Activated naive CD4-positive, alpha-beta T cell treated with anti-CD3 and anti-CD28 coated beads, Interleukin-2, amount 50 U/mL, for 72 hours (primary cell): ENCODE measurements at regions not wholly inside any gene's neighbourhood (a gene's known extent, or its start where the extent isn't known, plus 50 kb on each side); places are given as distances from the start of the nearest gene placed in this dataset.

ENCODE experiments used
- ATAC-seq, 2 donors: fragments of 150-1000 bp; cut with Tn5 transposase; 2 replicates each; pipeline ENCODE4 v1.10.0; 2021; ENCODE audit warnings: mild to moderate bottlenecking in 2 of 2, moderate library complexity in 2 of 2
- DNase-seq, 2 donors: peaks; one replicate each; pipeline ENCODE4 v3.0.0; 2021 to 2022; ENCODE audit warnings: low spot score in 2 of 2
- H3K27ac Mint-ChIP-seq, 2 donors: one replicate each; pipeline ENCODE4 v1.8.0; 2022; ENCODE audit warnings: mild to moderate bottlenecking in 2 of 2, mixed read lengths in 2 of 2
- H3K36me3 Mint-ChIP-seq, 2 donors: one replicate each; pipeline ENCODE4 v1.8.0; 2022; ENCODE audit warnings: mixed read lengths in 2 of 2
- H3K9me3 Mint-ChIP-seq, 2 donors: one replicate each; pipeline ENCODE4 v1.8.0; 2022; ENCODE audit warnings: mixed read lengths in 2 of 2

DNA sequence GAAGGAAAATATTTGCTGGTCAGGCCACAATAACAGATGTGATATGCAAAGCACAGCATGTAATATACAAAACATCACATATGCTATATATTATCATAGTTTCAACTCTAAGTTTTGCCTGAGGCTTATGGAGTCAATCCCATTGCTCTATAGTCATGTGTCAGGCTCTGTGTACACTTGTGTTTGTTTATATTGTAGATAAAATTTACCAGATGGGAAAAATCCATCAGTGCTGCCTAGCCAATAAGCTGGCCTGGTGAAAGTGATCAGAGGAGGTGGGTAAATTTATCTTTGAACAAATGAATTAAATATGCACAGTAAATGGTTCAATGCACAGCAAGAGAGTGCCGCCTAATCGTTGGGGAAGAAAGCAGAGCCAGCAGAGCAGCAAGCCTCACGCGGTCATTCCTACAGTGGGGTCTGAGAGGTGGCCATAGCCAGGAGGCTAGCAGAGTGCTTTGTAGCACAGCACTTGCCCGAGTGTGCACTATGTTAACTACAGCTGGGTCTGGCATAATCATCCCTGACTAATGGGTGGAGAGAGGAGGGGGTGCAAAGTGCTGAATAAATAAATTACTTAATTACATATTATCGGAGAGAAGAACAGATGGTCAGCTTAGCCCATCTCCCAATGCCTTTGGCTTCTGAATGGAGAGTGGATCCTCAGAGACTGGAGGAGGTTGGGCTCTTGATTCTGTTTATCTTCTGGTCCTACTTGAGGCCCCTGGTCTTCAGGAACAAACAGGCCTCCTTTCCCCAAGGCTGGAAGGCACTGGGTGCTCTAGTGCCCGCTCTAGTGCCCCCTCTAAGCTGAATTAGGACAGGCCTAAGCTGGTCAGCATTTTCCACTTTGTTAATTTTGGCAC, 153.5 kb downstream of the MAT2B start:
- DNase-seq (no peak), ATAC-seq (no peak)
- H3K36me3 Mint-ChIP-seq = no peaks in the 10 kb centered on the region
- no peak overlapping the region for H3K27ac Mint-ChIP-seq
- peaks cover 4% of the 10 kb centered on the region in 2 donors for H3K9me3 Mint-ChIP-seq

DNA sequence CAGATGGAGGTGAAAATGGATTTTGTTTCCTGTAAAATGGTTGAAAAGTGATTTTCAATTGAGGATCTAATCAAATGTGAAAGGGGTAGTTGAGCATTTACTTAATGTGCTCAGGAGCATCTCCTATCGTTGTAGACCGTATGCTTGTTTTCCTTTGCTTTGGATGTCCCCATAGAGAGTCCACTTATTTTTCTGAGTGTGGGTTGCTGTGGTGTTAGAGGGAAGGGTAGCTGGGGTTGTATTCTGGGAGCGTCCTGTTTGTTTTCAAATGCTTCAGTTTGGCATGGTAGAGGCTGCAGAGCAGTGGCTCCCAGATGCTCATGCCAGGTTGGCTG, 154.1 kb downstream of the MAT2B start:
- ATAC-seq (no peak), DNase-seq (no peak)
- no peaks in the 10 kb centered on the region for H3K36me3 Mint-ChIP-seq

DNA sequence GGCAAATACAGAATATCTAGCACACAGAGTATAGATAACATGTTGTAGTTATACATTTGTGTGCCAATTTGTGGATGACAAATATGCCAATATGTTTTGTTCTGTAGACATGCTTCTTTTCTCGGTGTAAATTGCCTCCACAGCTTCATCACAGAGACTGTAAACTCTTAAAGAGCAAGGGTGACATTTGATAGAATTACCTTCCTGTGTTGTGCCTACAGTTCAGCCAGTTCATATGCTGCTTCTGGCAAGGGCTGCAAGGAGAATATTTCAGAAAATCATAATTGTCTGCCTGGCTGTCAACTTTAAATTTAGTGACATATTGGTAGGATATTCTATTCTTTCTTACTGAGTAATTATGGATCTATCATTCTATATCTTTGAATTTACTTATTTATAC, 155.1 kb downstream of the MAT2B start:
- ATAC-seq = no peak
- H3K27ac Mint-ChIP-seq = no peak overlapping the region
- H3K9me3 Mint-ChIP-seq = peaks cover 0 to 4% of the 10 kb centered on the region in 2 donors

More for the DNA sequence above, 154.1 kb downstream of the MAT2B start:
- H3K9me3 Mint-ChIP-seq = peaks cover 0 to 4% of the 10 kb centered on the region in 2 donors
- no peak overlapping the region for H3K27ac Mint-ChIP-seq

DNA sequence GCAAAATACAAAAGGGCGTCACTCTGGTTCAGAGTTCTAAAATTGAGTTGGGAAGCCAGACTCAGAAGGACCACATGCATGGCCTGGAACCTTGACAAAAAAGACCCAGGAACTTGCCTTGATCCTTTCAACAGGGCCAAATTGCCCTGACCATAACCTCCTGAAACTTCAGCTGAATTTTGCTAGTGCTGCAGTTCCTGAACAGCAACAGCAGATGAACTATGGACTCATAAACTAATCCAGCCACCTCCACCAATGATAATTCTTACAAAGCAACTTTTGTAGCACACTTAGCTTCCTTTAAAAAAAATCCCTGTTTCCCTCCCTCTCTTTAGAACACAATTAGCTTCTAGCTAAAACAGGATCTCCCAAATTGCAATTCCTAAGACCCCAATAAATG, 155.9 kb downstream of the MAT2B start:
- Mint-ChIP-seq H3K9me3 (peaks cover 0 to 5% of the 10 kb centered on the region in 2 donors), H3K36me3 (no peaks in the 10 kb centered on the region), H3K27ac (no peak overlapping the region)
- no peak for DNase-seq
- ATAC-seq = no peak

More for the DNA sequence above, 155.1 kb downstream of the MAT2B start:
- no peaks in the 10 kb centered on the region for H3K36me3 Mint-ChIP-seq
- DNase-seq = no peak

DNA sequence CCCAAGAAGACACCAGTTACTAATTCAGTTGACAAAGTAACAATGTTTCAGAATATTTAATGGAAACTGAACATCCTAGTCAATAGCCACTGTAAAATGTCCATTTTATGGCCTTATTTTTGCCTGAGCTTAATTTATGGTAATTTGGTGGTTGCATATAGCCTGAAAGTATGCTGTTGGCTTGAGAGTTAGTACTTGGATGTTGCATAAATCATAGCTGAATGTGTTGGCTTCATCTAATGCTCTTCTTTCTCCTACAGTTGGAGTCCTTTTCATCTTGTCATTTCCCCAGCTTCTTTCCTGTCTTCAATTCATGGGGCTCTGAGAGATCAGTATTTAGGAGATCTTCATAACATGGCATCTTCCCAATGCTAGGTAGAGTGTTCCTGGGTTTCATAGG, 164.6 kb downstream of the MAT2B start:
- Mint-ChIP-seq H3K27ac (no peak overlapping the region), H3K36me3 (no peaks in the 10 kb centered on the region), H3K9me3 (peaks cover 0 to 3% of the 10 kb centered on the region in 2 donors)
- DNase-seq (no peak), ATAC-seq (no peak)

DNA sequence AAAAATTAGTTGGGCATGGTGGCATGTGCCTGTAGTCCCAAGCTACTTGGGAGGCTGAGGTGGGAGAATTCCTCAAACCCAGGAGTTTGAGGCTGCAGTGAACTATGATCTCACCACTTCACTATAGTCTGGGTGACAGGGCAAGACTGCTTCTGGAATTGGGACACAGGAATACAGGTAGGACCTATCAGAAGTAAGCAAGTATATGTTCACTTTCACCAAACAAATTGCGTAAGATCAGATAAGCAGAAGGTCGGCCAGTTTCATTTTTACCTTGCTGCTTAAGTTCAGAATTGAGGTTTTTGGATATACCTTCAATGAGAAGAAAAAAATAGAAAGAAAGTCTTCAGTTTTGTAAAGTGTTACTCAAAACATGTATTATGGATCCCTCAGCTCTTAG, 171.7 kb downstream of the MAT2B start:
- Mint-ChIP-seq H3K36me3 (no peaks in the 10 kb centered on the region), H3K27ac (no peak overlapping the region), H3K9me3 (no peaks in the 10 kb centered on the region)
- no peak for DNase-seq
- no peak for ATAC-seq

DNA sequence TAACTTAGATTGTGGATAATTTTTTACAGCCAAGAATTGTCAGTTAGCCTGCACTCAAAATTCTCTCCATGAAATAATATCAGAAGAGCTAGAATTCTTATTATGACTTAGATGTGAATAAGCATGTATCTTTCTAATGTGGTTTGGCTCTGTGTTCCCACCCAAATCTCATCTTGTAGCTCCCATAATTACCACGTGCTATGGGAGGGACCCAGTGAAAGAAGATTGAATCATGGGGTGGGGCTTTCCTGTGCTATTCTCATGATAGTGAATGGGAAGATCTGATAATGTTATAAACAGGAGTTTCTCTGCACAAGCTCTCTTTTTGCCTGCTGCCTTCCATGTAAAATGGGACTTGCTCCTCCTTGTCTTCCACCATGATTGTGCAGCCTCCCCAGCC, 176.8 kb downstream of the MAT2B start:
- no peak overlapping the region for H3K27ac Mint-ChIP-seq
- ATAC-seq (no peak), DNase-seq (no peak)
- no peaks in the 10 kb centered on the region for H3K36me3 Mint-ChIP-seq
- H3K9me3 Mint-ChIP-seq = no peaks in the 10 kb centered on the region

DNA sequence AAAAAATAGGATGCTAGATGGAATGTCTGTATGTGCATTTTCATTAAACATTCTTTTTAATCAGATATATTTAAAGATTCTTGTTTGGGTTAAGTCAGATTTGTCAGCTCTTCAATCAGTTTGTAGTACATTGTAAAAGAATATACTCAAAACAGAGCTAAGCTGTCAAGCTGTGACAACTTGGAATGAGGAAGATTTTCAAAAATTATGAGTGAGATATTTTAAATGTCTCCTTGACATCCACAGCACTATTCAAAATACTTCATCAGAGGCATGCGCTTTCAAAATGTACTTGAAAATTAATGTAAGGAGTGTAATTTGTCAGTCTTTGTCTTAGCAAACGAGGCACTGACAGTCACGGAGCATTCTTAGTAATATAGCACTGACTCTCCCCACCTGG, 182.0 kb downstream of the MAT2B start:
- ATAC-seq = no peak
- no peaks in the 10 kb centered on the region for H3K36me3 Mint-ChIP-seq
- DNase-seq = no peak
- H3K27ac Mint-ChIP-seq = no peak overlapping the region
- no peaks in the 10 kb centered on the region for H3K9me3 Mint-ChIP-seq

DNA sequence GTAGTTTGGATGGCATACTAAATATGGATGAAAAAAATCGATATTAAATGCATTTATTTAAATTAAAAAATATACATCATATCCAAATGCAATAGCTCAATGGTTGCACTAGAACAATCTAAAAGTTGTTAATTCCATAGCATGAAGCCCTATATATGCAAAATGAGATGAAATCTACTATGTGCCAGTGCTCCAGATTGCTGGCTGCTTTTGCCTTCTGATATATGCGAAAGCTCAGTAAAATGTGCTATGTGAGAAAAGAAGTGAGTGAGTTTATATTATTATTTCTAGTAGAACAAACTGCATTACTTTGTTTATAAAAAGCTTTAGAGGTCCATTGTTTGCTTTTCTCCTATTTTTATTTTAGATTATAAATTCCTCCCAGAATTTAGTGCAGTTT, 186.7 kb downstream of the MAT2B start:
- DNase-seq (no peak), ATAC-seq (no peak)
- no peak overlapping the region for H3K27ac Mint-ChIP-seq
- H3K9me3 Mint-ChIP-seq = no peaks in the 10 kb centered on the region
- H3K36me3 Mint-ChIP-seq = no peaks in the 10 kb centered on the region

DNA sequence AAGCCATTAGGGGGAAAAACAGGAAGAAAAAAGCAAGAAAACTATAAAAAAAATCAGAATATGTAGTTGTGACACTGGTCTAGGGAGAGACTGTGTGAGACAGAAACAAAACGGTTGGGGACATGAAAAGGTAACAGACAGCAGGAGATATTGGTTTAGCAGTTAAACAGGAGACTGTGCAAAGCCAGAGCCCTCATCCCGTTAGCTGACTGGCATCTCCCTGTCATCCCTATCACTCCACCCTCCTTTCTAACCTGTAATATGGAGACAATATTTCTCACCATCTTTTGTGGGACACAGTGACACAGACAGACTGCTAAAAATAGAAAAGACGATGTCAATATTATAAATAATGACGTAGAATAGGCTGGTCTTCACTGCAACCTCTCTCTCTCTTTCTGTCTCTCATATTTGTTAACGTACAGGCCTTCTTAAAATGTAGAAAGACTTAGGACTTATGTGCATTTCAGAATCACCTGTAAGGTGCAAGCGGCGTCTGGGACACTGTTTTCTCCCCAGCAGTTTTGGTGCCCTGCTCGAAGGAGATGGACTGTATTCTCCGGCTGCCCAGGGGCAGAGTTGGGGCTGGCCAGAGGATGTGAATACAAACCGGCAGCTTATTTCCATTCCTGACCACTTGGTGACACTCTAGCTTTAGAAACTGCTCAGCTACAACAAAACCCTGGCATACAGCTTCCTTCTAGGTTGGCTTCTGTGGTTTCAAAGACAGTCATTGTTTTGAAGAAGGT, 190.6 kb downstream of the MAT2B start:
- Mint-ChIP-seq H3K9me3 (no peaks in the 10 kb centered on the region), H3K27ac (no peak overlapping the region), H3K36me3 (no peaks in the 10 kb centered on the region)
- ATAC-seq = peak; percentile 26 to 55
- DNase-seq = no peak

DNA sequence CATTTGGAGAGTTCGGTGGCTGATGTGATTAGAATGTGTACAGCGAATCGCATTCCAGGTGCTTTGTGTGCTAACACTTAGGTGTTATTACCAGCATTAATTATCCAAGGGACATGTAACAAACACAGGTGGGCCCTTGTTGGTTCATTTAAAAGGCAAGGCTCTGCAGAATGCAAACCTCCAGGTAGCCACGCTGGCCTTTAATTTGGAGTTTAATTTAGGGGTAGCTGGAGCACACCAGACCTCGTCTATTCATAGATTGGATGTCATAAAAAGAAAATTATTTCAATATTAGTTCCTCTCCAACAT, 191.1 kb downstream of the MAT2B start:
- Mint-ChIP-seq H3K36me3 (no peaks in the 10 kb centered on the region), H3K27ac (no peak overlapping the region), H3K9me3 (no peaks in the 10 kb centered on the region)
- DNase-seq = no peak
- no peak for ATAC-seq

DNA sequence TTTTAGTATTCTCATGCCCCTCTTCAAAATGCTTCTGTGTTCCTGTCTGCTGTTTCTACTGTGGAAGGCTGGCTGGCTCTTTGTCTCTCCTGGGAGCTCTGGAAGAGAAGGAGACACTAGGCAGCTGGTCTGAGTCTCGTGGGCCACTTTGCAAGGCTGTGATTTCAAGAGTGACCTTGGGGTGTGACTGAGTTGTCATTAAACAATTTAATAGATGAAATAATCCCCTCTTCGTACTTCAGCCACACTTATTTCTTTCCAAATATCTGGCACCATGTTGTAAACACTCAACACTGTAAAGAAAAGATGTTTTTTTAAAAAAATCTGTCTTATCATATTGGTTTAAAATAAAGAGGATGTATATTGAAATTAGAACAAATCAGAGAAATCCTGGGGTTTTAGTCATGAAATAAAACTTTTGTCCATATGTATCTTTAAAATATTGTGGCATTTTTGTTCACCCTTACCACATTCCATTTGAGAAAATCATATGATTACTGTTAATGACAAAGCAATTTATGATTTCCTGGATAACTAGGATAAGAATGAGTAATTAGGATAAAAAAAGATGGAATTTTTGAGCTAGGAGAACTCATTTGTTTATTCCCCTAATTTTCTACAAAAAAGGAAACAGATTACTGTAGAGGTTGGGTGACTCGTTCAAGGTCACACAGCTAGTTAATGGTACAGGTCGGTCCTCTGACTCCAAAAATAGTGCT, 200.8 kb downstream of the MAT2B start:
- DNase-seq (no peak), ATAC-seq (no peak)
- Mint-ChIP-seq H3K36me3 (no peaks in the 10 kb centered on the region), H3K27ac (no peak overlapping the region), H3K9me3 (peaks cover 0 to 4% of the 10 kb centered on the region in 2 donors)

DNA sequence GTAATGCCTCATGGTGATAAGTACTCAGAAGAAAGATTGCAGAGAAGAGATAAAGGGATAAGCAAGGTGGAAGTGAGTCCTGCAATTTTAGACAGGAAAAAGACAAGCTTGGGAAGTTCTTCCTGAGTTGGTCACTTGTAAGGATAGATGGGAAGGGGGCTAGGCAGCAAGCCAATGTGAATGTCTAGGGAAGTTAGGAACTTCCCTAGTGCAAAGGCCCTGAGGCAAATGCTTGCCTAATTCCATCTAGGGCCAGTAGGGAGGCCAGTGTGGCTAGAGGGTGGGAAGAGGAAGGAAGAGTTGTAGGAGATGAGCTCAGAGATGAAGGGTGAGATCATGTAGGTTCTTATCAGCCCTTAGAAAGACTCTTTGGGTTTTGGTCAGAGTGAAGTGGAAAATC, 206.6 kb downstream of the MAT2B start:
- H3K9me3 Mint-ChIP-seq = peaks cover 7 to 18% of the 10 kb centered on the region in 2 donors
- DNase-seq (no peak), ATAC-seq (no peak)
- H3K36me3 Mint-ChIP-seq = no peaks in the 10 kb centered on the region
- no peak overlapping the region for H3K27ac Mint-ChIP-seq

DNA sequence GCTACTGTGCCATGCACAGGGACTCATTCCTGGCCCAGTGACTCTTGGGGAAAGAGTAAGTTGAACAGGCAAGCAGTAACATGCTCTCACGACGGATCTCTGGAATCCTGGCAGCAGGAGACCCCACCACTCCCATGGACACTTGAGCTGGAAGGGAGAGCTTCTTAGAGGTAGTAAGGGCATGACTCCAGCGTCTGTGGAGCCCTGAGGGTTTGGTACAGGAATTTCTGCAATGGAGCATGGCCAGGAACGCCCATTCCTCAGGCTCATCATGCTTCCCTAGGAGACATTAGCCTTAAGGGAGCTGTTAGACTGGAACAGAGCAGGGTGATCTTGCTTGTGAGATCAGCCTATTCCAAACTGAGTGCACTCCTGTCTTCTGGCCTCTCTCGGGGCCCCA, 212.9 kb downstream of the MAT2B start:
- Mint-ChIP-seq H3K36me3 (no peaks in the 10 kb centered on the region), H3K9me3 (peaks cover 7 to 14% of the 10 kb centered on the region in 2 donors), H3K27ac (no peak overlapping the region)
- ATAC-seq (no peak), DNase-seq (no peak)

DNA sequence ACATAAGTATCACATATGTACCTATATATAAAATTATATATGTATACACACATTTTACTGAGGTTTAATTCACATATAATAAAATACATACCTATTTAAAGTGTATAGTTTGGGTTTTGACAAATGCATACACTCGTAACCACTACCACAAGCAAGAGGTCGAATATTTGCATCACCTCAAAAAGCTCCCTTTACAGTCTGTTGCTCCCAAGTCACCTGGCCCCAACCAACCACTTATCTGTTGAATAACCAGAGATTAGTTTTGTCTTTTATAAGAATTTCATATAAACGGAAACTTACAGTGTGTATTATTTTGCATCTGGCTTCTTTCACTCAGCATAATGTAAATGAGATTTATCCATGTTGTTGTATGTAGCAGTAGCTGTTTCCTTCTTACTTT, 218.9 kb downstream of the MAT2B start:
- Mint-ChIP-seq H3K27ac (no peak overlapping the region), H3K36me3 (no peaks in the 10 kb centered on the region), H3K9me3 (peaks cover 0 to 11% of the 10 kb centered on the region in 2 donors)
- no peak for DNase-seq
- ATAC-seq = no peak

DNA sequence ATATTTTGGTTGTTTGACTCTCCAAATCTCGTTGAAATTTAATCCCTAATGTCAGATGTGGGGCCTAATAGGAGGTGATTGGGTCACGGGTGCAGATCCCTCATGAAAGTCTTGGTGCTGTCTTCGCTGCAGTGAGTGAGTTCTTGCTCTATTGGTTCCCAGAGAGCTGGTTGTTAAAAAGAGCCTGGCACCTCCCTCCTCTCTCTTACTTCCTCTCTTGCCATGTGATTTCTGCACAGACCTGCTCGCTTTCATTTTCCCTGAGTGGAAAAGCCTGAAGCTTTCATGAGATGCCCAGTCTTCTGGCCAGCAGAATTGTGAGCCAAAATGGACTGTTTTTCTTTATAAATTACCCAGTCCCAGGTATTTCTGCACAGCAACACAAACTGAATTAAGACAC, 221.6 kb downstream of the MAT2B start:
- H3K27ac Mint-ChIP-seq = no peak overlapping the region
- ATAC-seq = no peak
- H3K9me3 Mint-ChIP-seq = peaks cover 0 to 11% of the 10 kb centered on the region in 2 donors

DNA sequence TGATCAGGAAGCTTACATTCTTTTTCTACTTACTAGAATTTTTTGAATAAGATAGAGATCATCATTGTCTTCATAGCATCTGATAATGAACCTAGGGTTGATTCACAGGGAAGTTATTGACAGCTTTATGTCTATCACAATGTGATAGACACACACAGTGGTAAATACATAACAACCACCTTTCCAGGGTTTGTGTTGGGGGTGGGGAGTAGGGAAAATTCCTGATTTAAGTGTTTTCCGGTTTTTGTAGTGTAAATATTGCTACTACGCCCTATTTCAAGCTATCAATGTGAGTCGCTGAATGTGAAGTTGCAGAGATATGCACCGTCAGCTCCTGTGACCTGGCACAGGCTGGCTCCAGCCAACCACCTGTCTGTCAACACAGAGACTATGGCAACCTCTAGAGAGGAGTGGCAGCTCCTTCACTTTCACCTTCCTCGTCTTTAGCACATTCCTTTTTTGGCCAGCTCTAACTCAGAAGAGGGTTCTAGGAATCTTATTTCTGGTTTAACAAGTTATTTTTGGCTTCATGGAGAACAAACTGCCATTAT, 224.9 kb downstream of the MAT2B start:
- Mint-ChIP-seq H3K27ac (no peak overlapping the region), H3K36me3 (no peaks in the 10 kb centered on the region), H3K9me3 (peaks cover 0 to 11% of the 10 kb centered on the region in 2 donors)
- DNase-seq = no peak
- ATAC-seq = no peak

More for the DNA sequence above, 221.6 kb downstream of the MAT2B start:
- H3K36me3 Mint-ChIP-seq = no peaks in the 10 kb centered on the region
- DNase-seq = no peak
